HL-60 (cell line): ENCODE measurements at regions not wholly inside any gene's neighbourhood (a gene's known extent, or its start where the extent isn't known, plus 50 kb on each side); places are given as distances from the start of the nearest gene placed in this dataset.

ENCODE experiments used
- POLR2AphosphoS5 ChIP-seq: IDR thresholded peaks from 2 replicates; pipeline ENCODE4 v1.6.1; 2012; ENCODE audit warnings: low read depth
- SPI1 ChIP-seq: IDR thresholded peaks from 2 replicates; pipeline ENCODE4 v1.6.1; 2012; ENCODE audit warnings: low read depth, mild to moderate bottlenecking, borderline replicate concordance
- TF ChIP-seq, protein P1 (sequence below): IDR thresholded peaks from one replicate; pipeline ENCODE4 v1.5.1; 2011; ENCODE audit warnings: low read length, control low read depth, inconsistent platforms; ENCODE audit not compliant: insufficient read depth

DNA sequence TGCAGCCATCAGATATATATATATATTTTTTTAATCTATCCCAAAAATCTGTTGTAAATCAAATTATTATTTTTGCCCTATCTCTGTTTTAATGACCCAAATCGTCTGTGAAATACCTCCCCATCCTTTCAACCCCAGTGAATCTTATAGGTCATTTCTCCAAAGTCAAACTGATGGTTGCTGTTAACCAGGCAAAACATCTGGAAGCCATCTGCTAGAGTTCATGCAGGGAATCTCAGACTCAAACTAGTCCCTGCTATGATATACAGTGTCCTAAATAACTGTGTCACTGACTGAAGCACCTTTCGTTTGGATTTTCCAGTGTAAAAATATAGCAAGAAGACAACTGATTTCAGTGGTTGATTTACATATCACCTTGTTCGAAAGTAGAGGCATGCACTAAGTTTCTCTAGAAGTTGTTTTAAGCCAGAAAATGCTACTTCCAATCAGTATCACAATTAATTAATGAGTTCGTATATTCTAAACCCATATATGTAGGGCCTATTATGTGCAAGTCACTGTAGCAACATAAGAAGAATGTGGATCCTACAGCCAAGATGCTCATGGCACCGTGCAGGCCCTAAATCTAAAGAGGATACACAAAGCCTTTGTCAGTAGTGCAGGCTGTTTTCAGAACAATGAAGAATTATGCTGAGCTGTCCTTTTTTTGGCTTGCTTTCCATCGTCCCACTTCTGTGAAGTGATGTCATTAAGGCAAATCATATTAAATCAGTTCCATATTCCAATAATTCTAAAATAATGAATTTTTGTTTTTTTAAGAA, 566.0 kb downstream of the STK39 start:
- TF ChIP-seq, protein P1, sequence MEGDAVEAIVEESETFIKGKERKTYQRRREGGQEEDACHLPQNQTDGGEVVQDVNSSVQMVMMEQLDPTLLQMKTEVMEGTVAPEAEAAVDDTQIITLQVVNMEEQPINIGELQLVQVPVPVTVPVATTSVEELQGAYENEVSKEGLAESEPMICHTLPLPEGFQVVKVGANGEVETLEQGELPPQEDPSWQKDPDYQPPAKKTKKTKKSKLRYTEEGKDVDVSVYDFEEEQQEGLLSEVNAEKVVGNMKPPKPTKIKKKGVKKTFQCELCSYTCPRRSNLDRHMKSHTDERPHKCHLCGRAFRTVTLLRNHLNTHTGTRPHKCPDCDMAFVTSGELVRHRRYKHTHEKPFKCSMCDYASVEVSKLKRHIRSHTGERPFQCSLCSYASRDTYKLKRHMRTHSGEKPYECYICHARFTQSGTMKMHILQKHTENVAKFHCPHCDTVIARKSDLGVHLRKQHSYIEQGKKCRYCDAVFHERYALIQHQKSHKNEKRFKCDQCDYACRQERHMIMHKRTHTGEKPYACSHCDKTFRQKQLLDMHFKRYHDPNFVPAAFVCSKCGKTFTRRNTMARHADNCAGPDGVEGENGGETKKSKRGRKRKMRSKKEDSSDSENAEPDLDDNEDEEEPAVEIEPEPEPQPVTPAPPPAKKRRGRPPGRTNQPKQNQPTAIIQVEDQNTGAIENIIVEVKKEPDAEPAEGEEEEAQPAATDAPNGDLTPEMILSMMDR: no peak
- no peak for TF ChIP-seq SPI1
- TF ChIP-seq POLR2AphosphoS5: no peak
